ENCODE measurements at regions not wholly inside any gene's neighbourhood (a gene's known extent, or its start where the extent isn't known, plus 50 kb on each side); places are given as distances from the start of the nearest gene placed in this dataset.

DNA sequence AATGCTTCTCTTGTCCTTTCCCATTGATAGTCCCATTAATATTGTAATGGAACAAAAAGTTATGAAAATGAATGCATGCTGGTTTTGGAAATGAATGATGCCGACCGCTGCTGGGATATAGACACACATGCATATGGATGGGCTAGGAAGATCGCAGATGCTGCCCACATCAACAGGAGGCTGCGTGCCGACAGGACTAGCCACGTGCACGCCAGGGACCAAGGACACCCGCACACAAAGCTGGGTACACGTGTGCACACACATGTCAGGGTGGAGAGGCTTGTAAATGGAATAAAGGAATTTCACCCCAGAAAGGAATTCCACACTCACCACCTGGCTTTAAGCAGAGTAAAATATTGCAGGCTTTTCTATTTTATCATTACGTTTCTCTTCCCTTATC, 153.8 kb upstream of the VASH1 start:
- no peak for DNase-seq

DNA sequence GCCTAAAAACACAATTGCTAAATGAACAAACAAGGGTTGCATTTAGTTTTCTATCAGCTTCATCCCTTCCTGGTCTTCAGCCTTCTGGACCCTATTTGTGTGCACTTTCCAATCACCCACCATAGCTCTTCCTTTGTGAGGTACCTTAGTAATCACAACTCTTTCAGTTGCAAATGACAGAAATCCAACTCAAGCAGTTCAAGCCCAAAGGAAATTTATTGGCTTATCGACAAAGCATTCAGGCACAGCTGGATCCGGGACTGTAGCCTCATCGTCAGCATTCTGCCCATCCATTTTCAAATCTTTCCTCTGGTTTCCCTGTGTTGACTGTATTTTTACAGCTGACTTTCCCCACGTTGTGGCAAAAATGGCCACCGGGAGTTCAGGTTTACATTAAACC, 148.6 kb upstream of the VASH1 start:
- DNase-seq, result no peak

- DNase-seq, result no peak
Observed at GRCh38 chr14:76613616-76614015, 147.7 kb upstream of the VASH1 start.

DNA sequence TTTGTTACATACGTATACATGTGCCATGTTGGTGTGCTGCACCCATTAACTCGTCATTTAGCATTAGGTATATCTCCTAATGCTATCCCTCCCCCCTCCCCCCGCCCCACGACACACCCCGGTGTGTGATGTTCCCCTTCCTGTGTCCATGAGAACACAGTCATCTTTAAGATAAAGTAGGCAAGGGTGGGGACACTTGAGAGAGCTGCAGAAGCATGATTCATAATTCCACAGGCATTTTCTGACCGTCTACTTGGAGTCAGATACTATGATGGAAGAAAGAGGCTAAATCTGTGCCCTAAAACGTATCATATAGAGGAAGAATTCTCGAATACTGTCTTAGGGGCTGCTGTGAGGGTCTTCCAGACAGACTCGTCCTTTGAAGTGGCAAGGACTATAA, 145.9 kb upstream of the VASH1 start:
- DNase-seq, result no peak

DNA sequence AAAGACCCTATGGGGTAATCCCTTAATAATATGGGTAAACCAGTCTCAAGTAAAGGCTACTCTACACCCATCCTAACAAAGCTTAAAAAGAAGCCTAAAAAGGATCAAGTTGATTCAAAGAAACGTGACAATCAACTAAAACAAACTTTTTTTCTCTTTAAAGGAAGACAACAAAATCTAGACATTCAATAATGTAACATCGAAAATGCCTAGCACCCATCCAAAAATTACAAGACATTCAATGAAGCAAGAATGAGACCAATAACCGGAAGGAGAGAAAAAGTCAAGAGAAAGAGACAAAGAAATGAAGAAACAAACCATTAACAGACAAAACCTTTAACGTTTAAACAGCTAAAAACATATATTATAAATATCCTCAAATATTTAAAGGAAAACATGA, 143.8 kb upstream of the VASH1 start:
- no peak for DNase-seq

GRCh38 chr14:76636602-76637001, 124.7 kb upstream of the VASH1 start:
- DNase-seq, result no peak

DNA sequence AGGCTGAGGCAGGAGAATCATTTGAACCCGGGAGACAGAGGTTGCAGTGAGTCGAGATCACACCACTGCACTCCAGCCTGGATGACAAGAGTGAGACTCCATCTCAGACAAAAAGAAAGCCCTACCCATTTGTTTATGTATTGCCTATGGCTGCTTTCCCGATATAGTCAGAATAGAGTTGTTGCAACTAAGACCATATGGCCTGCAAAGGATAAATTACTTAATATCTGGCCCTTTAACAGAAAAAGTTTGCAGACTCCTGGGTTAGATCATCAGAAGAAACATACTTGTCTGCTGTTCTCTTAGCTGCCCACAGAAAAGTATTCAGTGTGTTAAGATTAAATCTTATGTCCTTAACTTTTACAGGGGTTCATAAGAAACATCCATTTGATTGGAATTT, 122.4 kb upstream of the VASH1 start:
- DNase-seq, result no peak

DNA sequence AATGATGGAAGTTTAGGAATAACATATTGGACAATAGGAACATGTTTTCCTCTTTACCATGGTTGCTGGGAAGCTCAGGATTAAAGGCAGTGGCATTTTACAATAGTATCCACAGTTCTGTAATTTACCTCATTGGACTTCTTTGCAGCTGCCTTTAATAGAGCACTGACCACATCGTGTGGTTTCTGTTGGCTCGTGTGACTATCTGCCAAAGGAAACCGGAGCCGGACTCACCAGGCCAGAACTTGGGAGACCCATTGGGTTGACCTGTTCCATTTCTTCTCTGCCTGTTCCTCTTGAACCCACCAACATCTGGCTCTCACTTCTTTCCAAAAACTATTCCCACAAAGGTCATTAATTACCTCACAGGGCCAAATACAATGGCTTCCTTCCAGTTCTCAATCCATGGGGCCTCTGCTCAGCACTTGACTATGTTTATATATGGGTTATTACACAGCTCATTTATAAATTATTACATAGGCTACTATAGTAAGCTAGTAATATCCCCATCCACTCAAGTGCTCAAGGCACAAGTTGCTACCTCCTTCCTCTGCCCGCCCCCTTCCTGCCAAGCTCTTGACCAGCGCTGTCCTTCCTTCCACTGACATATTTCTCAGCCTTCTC, 121.5 kb upstream of the VASH1 start:
- DNase-seq, result peak; percentile 37

- DNase-seq, result peak; percentile 99
Observed at GRCh38 chr14:76640923-76641395, 120.3 kb upstream of the VASH1 start.

GRCh38 chr14:76641541-76641940, 119.7 kb upstream of the VASH1 start:
- no peak for DNase-seq

GRCh38 chr14:76643887-76644286, 117.4 kb upstream of the VASH1 start:
- peak; percentile 13 for DNase-seq

DNA sequence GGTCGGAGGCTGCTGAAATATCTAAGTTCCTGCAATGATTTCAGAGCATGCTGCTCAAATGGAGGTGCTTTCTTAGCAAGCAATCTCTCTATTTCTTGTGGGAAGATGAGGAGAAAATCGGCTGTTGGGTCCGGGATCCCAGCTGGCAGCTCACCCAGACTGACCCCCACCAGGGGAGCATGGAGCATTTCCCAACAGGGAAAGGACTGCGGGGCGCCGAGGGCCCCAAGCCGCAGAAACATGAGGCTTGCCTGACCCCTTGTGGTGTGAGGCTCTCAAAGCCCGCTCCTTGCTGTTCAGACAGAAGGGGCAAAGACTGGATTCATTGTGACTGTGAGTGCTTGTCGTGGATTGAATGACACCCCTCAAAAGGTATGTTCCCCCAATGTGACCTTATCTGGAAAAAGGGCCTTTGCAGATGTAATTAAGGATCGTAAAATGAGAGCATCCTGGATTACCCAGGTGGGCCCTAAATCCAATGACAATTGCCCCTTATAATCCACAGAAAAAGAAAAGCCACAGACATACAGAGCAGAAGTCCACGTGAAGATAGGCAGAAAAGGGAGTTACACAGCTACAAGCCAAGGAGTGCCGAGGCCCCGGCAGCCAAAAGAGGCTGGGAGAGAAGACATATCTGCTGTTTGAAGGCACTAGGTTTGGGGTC, 116.3 kb upstream of the VASH1 start:
- DNase-seq, result peak; percentile 85

DNA sequence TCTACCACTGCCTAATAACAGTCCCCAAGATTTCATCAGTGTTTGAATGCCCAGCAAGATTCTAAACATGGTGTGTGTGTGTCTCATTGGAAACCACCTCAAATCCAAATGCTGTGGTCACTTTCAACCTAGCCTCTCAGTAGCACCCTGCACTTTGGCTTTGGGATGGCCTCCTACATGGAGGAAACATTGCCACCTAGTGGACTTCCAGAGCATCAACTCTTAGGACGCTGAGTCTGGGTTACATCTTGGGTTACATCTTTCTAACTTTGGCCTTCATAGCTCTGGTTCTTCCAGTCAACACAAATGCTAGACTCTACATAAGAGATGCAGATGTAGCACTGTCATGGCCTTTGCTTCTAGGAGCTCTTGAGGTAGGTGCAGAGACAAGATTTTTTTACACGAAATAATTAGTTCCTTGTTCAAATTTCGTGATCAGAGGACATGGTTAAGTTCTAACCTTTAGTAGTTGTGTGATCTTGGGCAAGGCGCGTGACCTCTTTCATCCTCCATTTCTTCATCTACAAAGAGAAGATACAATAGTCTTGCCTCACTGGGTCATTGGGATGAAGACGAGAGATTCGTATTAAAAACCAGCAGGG, 113.5 kb upstream of the VASH1 start:
- peak; percentile 83 for DNase-seq

GRCh38 chr14:76651410-76652055, 109.7 kb upstream of the VASH1 start:
- DNase-seq, result peak; percentile 86

GRCh38 chr14:76653875-76654572, 107.2 kb upstream of the VASH1 start:
- DNase-seq, result peak; percentile 31

GRCh38 chr14:76654573-76655108, 106.6 kb upstream of the VASH1 start:
- peak; percentile 19 for DNase-seq

GRCh38 chr14:76655331-76655730, 105.9 kb upstream of the VASH1 start:
- no peak for DNase-seq

GRCh38 chr14:76656592-76656991, 104.7 kb upstream of the VASH1 start:
- DNase-seq, result no peak

GRCh38 chr14:76657404-76657803, 103.9 kb upstream of the VASH1 start:
- no peak for DNase-seq

- no peak for DNase-seq
Observed at GRCh38 chr14:76657846-76658245, 103.4 kb upstream of the VASH1 start.

- DNase-seq, result no peak
Observed at GRCh38 chr14:76662580-76662979, 98.7 kb upstream of the VASH1 start.

DNA sequence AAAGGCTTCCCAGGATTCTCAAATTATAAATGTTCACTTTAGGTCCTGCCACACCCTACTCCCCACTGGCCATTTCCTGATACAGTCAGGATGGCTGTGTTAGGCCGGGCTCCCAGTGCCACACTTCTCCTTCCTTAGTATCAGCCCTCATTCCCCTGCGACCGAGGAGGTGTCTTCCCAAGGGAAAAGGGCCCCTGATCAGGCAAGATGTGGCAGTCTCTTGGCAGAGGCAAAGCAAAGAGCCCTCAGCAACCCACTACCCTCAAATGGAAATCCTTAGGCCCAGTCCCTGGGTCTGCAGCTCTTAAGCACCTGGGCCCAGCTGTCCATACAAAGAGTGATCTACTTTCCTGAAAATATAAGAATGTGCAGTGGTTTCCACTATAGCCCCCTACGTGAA, 96.5 kb upstream of the VASH1 start:
- DNase-seq, result no peak

DNA sequence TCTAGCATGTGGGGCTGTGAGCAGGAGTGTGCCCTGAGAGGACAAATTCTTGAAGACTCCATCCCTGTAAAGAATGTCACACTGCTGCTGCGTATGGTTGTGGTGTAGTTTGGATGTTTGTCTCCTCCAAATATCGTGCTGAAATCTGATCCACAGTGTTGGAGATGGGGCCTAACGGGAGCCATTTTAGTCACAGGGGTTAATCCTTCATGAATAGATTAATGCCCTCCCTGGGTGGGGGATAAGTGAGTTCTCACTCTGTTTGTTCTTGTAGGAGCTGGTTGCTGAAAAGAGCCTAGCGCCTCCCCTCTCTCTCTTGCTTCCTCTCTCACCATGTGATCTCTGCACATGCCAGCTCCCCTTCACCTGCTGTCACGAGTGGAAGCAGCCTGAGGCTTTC, 94.5 kb upstream of the VASH1 start:
- DNase-seq, result peak; percentile 65
